ENCODE measurements at regions not wholly inside any gene's neighbourhood (a gene's known extent, or its start where the extent isn't known, plus 50 kb on each side); places are given as distances from the start of the nearest gene placed in this dataset.

DNA sequence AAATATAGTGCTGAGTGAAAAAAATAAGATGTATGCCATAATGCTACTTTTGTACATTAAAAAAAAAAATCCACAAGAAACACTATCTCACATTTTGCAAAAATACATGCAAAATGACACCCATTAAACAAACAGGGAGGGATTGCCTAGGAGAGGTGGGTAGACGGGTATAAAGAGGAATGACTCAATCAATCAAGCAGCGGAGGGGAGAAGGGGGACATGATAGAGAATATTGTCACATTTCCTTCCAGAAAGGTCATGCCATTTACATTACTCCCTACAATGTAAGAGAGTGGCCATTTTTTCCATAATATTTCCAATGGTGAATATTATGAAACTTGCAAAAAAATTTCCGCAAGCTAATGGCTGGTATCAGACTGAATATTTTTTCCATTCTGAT lies 542.3 kb upstream of the TNP1 start:
- no peak for DNase-seq

DNA sequence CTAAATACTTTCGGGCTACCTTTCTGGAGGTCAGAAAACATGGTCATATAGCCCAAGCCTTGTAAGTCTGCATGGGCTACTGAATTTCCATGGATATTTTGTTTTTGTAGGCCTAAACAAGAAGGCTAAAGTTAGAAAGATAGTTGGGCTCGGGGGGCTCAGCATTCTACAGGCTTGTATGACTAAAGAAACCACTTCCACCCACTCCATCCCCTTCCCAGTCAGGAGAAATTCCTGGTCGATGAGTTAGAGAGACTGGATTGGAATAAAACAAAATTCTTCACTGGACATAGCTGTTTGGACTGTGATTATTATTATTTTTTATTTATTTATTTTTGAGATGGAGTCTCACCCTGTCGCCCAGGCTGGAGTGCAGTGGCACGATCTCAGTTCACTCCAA lies 539.4 kb upstream of the TNP1 start:
- DNase-seq = no peak

DNA sequence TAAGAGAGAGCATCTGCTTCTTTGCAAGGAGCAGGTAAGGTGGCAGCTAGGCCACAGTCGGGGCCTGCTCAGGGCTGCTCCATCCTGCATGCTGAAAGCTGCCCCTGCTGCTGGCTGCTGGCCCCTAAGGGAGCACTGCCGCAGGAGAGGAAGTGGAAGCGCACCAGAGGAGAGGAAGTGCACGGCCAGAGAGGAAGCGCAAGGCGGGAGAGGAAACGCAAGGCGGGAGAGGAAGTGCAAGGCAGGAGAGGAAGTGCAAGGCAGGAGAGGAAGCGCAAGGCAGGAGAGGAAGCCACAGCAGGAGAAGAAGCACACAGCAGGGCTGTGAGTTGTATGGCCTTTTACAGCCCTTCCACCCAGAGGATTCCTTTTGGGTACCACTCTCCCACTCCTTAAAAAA lies 539.0 kb upstream of the TNP1 start:
- DNase-seq = peak in 1 of 2 experiments; percentile 19

DNA sequence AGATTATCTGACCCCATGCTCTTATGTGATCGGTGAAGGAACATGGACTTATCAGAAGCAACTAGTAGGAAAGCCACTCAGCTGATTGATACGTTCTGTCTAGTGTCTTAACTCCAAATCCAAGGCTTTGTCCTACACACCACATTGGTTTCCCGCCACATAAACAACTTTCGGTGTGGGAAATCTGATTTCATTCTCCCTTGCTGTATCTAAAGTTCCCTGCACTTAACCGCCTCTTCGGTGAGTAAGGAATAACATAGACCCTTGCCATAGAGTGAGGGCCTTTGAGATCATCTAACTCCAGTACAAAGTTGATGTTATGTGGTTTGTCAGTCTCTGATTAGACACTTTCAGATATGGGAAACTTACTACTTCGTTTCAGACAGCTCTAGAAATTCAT lies 538.2 kb upstream of the TNP1 start:
- DNase-seq = no peak

DNA sequence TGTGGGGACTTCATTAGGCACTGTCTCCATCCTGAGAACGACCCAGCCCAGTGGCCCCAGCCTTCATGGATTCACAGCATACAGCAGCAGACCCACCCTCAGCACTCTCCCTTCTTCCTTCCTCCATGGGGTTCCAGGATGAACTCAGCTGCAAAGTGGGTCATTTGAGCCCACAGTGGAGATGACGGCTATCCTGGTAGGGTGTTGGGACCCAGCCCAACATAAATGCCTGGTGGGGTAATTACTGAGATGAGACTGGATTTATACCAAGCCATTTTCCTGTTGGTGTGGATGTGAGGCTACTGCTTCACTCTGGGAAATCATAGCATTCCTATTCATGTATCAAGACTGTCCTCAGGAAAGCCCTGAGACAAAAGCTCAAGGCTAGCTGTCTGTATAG lies 536.7 kb upstream of the TNP1 start:
- no peak for DNase-seq

DNA sequence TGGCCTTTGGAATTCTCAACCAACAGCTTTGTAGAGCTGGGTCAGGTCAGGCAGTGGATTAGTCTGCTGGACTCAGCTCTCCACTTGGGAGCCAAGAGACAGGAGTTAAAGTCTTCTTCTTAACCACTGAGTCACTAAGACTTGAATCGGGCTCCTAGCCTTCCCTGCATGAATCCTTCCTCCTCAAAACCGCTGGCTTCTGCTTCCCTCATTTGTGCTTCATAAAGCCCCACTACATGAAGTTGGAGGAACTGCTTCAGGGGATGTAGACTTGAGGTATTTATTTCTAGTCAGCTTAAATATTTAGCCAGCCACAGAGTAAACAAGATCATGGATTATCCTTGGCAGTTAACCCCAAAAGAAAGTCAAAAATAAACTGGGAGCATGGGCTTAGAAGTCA lies 536.3 kb upstream of the TNP1 start:
- no peak for DNase-seq

DNA sequence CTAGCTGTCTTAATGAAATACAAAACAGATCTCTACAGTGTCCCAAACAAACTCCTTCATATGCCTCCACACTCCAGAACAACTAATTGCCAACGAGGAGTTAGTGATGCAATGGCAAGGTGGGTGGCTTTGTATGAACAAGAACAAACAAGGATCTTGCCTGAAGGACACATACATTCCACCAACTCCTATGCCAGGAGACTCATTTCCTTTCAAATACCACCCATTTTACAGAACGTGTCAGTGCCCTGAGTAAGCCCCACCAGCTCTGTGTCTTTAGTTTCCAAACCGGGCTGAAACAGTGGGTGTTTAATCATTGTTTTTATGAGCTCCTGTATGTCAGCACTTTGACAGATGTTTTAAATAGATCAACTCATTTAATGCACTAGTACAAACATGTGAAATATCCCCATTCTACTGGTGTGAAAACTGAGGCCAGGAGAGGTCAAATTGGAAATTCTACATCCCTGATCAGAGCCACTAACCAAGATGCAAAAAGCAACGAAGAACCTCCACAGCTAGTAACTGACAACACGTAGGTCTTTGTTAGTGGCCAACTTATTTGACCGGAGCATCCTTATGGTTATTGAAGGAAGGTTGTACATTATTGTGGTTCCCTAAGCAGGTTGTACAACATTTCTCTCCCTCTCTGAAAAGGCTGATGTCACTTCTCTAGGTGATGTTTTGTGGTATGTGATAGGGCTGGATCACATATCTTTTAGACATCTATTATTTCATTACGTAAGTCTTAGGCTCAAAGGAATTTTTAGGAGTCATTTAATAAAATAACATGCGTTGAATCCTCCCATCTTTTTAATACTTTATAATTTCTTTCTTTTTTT lies 534.9 kb upstream of the TNP1 start:
- no peak for DNase-seq

DNA sequence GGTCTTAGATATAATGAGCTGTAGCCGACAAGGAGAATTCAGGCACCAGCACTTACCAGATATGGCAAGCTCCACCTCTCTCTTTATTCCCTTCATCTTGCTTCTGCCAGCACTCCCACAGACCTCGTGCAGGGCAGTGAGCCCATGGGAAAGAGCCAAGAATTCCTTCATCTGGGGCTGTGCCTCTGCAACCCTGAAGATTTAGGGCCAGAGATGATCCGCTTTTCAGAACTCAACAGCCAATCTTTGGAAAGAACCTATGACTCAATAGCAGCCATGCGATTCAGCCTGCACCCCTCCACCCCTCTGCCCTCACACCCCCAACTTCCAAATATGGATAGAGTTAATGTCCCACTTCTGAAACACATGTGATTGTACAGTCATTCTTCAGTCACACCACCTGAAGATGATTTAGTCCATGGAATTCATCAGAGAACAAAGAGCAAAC lies 533.7 kb upstream of the TNP1 start:
- no peak for DNase-seq

DNA sequence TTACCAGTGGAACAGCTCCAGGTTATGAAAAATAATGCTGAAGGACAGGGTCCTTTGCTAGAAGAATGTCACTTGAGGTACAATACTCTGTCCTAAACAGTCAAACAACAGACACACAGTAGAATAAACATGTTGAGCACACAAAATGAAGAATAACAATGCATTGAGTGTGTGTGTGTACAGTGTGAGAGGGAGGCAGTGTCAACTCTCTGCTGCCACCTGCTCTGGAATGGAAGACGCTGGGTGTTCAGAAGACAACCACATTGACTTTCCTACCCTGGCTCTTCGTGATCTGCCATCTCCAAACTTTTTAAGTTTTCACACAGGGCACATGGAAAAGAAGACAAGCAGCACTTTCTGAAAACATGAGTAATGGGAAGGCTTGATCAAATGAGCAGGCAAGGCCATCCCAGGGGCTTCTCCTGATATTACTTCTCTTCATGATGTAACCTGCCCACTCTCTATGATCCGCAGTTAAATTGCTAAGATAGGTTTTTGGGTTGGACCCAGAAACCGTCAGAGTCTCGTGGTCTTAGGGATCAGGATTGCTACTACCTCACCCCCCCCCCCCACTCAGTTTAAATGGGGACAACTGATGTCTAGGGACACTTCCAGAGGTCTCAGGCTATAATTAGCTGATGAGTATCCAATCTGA lies 533.2 kb upstream of the TNP1 start:
- DNase-seq = no peak

DNA sequence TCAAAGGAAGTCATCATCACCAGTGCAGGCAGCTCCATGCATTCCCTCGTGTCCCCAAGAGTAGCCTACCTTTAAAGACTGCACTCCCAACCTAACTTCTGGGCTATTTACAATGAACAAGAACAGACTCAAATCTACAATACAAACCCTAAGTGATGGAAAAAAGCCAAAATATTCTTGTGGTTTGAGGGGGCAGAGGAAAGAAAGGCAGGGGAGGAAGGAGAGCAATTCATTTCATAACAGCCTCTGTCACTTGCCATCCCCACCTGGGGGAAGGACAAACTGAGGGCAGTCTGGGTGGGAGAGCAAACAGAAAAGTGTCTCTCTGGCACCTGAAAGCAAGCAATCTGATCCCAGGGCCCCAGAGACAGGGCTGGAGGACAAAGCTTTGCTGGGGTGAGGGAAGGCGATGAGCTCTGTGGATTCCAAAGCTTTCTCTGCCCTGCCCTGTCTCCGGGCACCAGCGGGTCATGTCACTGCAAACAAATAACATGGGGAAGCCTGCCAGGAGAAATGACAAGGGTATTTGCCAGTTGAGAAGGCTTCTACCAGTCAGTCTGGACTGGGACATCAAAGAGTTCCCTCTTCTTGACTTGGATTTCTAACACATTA lies 528.0 kb upstream of the TNP1 start:
- no peak for DNase-seq

DNA sequence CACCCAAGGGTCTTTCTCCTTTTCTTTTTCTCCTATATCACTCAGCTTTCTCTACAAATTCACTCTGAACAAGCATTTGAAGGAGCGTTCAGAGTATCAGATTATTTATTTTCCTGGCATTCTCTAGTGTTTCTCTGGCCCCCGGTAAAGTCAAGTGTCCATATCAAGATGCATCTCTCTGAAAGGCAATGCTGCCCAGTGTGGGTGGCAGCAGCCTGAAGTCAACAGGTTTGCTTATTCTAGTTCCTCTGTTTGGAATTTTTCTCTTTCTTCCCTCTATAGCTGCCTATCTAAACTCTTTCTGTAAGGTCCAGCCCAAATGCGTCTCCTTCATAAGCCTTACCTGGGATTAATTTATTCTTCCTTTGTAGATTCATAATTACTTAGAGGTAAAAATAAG lies 526.2 kb upstream of the TNP1 start:
- no peak for DNase-seq

DNA sequence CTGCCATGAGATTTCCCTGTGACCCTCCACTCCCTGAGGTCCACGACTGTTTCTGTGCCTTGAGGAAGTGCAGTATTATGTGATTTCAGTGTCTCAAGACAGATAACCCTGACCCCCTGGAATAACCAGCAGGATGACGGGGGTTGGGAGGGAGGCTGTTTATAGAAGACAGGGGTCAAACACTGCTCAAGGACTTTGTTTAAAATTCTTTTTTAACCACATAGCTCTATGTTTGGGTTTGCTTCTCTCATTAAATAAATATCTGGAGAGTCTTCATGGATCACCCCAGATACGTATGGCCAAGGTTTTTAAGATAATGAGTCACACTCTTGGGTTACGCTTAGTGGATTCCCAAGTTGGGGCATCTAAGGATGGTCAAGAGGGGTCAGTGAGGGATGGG lies 523.8 kb upstream of the TNP1 start:
- DNase-seq = no peak

DNA sequence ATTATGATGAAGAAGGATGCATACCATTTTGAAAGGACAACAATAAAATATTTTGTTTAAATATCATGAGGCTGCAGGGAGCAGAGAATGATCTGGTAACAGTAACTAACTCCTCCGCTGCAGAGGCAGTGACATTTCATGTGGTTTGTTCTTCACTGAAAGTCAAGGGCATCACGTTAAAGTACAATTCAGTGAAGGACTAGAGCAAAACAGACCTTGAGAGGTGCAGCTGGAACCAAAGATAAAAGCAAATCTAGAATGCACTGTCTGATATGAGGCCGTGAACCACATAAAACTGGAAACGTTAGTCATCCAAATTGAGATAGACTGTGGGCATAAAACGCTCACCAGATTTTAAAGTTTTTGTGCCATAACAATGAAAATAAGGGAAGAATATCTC lies 522.9 kb upstream of the TNP1 start:
- no peak for DNase-seq

DNA sequence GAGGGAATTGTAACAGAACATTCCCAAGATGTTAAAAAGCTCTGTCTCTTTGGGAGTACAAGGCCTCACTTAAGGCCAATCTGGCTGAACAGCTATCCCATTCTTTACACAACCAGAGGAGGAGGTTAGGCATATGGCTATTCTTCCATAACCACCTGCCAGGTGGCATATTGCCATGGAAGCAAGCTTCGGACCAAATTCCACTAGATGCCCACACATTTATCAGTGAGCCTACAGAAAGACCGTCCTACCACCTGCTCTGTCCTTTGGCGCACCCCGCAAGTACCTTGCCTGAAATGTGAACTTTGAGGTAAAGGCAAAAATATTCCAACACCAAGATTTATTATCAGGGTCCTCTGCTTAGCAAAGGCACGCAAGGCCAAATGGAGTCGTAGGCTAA lies 519.9 kb upstream of the TNP1 start:
- no peak for DNase-seq

DNA sequence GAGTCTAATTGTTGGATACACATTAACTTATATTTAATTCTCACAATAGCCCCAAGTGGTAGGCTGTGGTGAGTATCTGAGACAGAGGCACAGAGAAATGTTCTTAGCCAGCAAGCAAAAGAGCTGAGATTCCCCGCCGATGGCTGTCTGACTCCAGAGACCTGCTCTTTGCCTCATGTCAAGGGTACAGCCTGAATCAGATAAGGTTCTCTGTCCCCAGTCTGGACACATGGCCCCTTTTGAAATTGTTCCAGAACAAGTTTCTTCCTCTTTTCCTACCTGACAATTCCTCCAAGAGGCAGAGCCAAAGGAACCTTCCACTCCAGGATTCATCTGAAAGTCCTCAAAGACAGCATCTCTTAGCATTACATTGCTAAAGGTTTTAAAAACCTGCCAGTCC lies 512.9 kb upstream of the TNP1 start:
- no peak for DNase-seq

DNA sequence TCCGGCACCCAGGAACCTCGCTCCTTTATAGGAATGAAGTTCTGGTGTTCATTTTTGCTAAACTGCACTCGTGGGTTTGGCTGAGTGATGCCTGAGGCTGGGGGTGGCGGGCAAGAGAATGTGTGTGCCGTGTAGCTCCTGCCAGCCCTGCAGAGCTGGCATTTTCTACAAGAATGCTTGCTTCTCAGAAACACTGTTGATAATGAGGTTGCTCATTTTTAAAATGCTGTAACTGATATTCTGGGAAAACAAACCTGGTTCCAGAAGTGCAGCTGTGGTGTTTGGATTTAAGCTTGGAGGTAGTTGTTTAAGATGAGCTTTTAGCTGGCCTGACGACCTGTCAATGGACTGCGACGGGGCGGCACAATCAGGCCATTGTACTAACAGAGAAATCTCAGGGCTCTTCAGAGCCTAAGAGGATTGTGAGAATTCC lies 511.9 kb upstream of the TNP1 start:
- DNase-seq = no peak

DNA sequence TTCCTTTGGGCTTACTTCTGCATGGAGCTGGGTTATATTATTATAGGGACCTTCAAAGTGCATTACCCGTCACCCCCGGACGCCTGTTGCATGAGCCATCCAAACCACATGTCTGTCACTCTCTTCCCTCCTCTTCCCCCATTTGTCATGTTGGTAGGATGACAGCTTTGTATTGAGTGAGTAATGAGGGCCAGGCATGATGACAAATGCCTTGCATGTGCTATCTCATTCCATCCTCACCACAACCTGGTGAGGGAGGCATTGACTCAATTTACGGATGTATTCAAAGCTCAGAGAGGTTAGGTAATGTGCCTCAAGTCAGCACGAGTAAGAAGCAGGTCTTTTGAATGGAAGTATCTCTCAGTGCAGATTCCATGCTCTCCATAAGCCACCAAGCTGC lies 510.5 kb upstream of the TNP1 start:
- peak; percentile 22 to 31 for DNase-seq

DNA sequence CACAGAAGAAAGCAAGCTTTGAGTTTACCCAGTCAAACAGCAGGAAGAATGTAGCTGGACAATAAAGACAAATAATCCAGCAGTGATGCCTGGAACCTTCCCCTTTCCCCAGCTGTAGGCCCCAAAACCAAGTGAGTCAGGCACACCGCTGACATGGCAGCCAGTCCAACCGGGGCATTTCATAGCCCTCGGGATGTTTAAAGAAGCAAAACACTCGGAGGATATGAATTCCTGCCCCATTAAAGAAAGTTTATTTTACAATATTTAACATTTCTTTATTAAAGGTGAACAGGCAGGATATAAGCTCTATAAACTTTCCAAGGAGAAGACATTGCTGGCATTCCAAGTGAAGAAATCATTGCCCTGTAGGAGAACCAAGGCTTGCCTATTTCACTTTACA lies 507.6 kb upstream of the TNP1 start:
- no peak for DNase-seq

DNA sequence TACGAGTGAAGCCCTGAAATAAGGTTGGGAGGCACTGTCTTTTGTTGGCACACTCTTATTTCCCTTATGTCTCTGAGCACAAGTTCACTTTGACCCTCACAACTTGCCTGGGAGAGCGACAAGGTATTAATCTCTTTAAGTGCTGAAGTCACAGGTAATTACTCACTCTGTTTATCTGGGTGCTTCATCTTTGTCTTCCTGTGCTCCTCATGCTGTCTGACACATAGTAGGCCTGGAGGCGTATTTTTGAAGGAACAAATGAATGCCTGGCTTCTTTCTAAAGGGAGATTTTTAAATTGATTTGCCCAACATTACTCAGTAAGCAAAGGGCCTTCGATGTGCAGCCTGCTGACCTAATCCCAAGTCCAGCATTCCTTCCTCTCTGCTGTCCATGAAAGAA lies 507.1 kb upstream of the TNP1 start:
- DNase-seq = no peak

DNA sequence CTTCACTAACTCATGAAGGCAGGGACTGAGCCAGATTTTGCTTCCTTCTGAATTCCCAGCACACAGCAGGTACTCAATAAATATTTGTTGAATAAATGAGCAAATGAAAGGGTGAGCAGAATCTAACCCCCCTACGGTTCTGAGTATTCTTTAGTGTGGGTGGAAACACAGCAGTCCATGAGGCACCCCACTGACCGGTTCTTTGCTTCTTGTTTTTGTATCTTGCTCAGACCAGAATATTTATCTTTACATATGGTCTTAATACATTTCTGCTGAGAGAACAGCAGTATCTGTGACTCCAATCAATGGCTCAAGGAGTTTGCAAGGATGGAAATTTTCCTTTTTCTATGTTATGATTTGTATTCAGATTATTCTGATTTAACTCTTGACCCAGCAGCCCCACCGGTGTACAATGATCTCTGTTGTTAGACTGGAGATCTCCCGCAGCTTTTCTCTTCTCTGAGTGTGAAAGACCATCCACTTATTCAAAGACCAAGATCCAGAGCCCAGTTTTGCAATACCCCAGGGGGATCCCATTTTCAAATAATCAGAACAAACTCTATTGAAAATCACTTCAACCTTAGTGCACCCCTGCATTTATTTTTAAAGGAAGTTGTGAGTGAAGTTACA lies 506.5 kb upstream of the TNP1 start:
- no peak for DNase-seq

DNA sequence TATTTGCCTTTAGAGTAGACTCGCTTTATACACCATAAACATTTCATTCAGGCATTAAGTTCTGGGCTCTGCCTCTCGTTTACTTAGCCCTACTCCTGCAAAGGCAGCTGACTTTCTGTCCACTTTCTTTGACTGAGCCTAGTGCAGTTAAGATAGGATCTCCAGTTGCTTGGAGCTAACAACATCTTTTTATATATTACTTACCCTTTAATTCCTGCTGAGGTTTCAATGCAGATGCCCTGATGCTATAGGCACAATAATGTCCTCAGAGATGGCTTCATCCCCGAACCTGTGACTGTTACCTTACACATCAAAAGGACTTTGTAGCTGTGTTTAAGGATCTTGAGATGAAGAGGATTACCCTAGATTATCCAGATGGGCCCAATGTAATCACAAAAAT lies 505.8 kb upstream of the TNP1 start:
- DNase-seq = no peak

DNA sequence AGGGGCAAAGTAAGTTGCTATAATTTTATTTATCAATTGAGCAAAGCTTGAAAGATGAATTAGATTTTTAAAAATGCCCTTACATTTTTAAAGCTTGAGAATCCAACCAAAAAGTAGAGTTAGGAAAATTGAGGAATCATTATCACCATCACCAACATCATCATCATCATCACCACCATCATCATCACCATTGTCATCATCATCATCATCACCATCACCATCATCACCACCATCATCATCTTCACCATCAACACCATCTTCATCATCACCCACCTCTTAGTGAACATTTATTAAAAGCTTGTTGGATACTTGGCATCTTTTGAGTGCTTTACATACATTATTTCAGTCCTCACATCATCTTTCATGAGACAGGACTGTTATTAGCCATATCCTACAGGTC lies 504.4 kb upstream of the TNP1 start:
- no peak for DNase-seq

DNA sequence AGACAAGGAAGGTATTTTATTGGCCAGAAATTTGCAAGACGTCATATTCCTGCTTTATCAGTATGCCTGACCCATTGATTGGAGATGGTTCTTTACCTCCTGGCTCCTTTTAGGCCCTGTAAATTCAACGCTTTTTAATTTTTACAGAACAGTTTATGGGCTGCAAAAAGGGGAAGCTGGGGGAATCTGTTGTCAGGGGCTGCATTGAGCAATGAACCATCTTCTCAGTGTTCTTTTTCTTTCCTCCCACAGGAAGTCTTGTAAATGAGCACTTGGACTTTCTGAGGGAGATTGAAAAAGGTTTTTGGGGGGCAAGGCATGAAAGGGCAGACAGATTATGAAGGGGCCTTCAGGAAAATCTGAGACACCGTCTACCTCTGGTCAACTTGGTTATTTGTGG lies 503.6 kb upstream of the TNP1 start:
- no peak for DNase-seq

DNA sequence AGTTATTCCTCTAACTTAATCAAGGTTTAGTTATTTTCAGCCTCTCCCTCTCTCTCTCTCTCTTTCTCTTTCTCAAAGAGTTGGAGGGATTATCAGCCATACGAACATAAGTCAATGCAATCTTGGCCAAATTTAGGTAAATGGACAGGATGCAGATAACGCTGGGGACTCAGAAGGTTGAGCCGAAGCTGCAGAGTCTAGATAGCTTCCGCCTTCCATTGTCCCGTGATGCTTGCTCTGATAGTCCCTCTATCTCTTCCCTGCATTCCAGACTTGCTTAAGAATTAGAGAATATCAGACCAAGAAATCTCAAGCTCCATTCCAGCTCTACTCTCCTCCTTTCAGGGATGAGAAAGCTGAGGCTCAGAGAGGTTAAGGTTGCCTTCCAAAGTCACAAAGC lies 502.8 kb upstream of the TNP1 start:
- DNase-seq = no peak
